ENCODE measurements at regions not wholly inside any gene's neighbourhood (a gene's known extent, or its start where the extent isn't known, plus 50 kb on each side); places are given as distances from the start of the nearest gene placed in this dataset.
"Not testable (repeated sequence)": the region's sequence is repeated elsewhere in the genome, so short reads cannot be mapped to it uniquely, and the experiment has no call there.

- Histone ChIP-seq H3K4me3 (no peak overlapping the region), H3K4me1 (ENCODE audit: low read depth) (no peaks in the 10 kb centered on the region), H3K36me3 (no peaks in the 10 kb centered on the region)
Observed at GRCh38 chrY:7837046-7837445, 925.5 kb upstream of the AMELY start.

GRCh38 chrY:7836366-7836765 lies 924.8 kb upstream of the AMELY start:
- no peak overlapping the region for H3K27ac ChIP-seq
- TF ChIP-seq CTCF (IDR thresholded peaks at IDR 0.05; ENCODE audit: low read depth, low read length) = no peak
- no peak overlapping the region for H3K4me3 ChIP-seq
- DNase-seq (ENCODE audit: low read depth in 1 of 2, low spot score in 1 of 2) = peak in 1 of 2 donors; percentile 54
- H3K4me1 ChIP-seq (ENCODE audit: low read depth) = no peaks in the 10 kb centered on the region
- H3K36me3 ChIP-seq = no peaks in the 10 kb centered on the region
- H3K27me3 ChIP-seq = no peaks in the 10 kb centered on the region
- H3K9me3 ChIP-seq (ENCODE audit: low read depth) = no peaks in the 10 kb centered on the region

More at GRCh38 chrY:7837046-7837445, 925.5 kb upstream of the AMELY start:
- DNase-seq (ENCODE audit: low read depth in 1 of 2, low spot score in 1 of 2) = no peak
- no peak for TF ChIP-seq CTCF (IDR thresholded peaks at IDR 0.05; ENCODE audit: low read depth, low read length)
- Histone ChIP-seq H3K27me3 (no peaks in the 10 kb centered on the region), H3K9me3 (ENCODE audit: low read depth) (no peaks in the 10 kb centered on the region), H3K27ac (no peak overlapping the region)

GRCh38 chrY:7835416-7835815 lies 923.9 kb upstream of the AMELY start:
- no peak for DNase-seq (ENCODE audit: low read depth in 1 of 2, low spot score in 1 of 2)
- H3K27me3 ChIP-seq = no peaks in the 10 kb centered on the region

GRCh38 chrY:7834284-7834683 lies 922.7 kb upstream of the AMELY start:
- Histone ChIP-seq H3K36me3 (no peaks in the 10 kb centered on the region), H3K27ac (no peak overlapping the region), H3K4me1 (ENCODE audit: low read depth) (no peaks in the 10 kb centered on the region), H3K9me3 (ENCODE audit: low read depth) (no peaks in the 10 kb centered on the region), H3K27me3 (no peaks in the 10 kb centered on the region), H3K4me3 (no peak overlapping the region)
- TF ChIP-seq CTCF (IDR thresholded peaks at IDR 0.05; ENCODE audit: low read depth, low read length) = no peak
- DNase-seq (ENCODE audit: low read depth in 1 of 2, low spot score in 1 of 2) = peak in 1 of 2 donors; percentile 15

More at GRCh38 chrY:7835416-7835815, 923.9 kb upstream of the AMELY start:
- H3K4me1 ChIP-seq (ENCODE audit: low read depth) = no peaks in the 10 kb centered on the region
- H3K9me3 ChIP-seq (ENCODE audit: low read depth) = no peaks in the 10 kb centered on the region
- no peak overlapping the region for H3K4me3 ChIP-seq
- no peaks in the 10 kb centered on the region for H3K36me3 ChIP-seq
- no peak for TF ChIP-seq CTCF (IDR thresholded peaks at IDR 0.05; ENCODE audit: low read depth, low read length)
- H3K27ac ChIP-seq = no peak overlapping the region

- H3K27ac ChIP-seq; H3K36me3 ChIP-seq; H3K4me1 ChIP-seq (ENCODE audit: low read depth); DNase-seq (ENCODE audit: low read depth in 1 of 2, low spot score in 1 of 2); H3K4me3 ChIP-seq; H3K27me3 ChIP-seq; H3K9me3 ChIP-seq (ENCODE audit: low read depth): not testable (repeated sequence)
Observed at GRCh38 chrY:7830881-7831280, 919.3 kb upstream of the AMELY start.

GRCh38 chrY:7826533-7826932 lies 915.0 kb upstream of the AMELY start:
- Histone ChIP-seq H3K9me3 (ENCODE audit: low read depth) (no peaks in the 10 kb centered on the region), H3K27me3 (no peaks in the 10 kb centered on the region), H3K4me1 (ENCODE audit: low read depth) (no peaks in the 10 kb centered on the region), H3K4me3 (no peak overlapping the region), H3K27ac (no peak overlapping the region), H3K36me3 (no peaks in the 10 kb centered on the region)
- TF ChIP-seq CTCF (IDR thresholded peaks at IDR 0.05; ENCODE audit: low read depth, low read length) = no peak
- no peak for DNase-seq (ENCODE audit: low read depth in 1 of 2, low spot score in 1 of 2)

Data from cardiac muscle cell (in vitro differentiated cells and primary cell).